Pancreas (tissue), 10 donors: ENCODE measurements at regions not wholly inside any gene's neighbourhood (a gene's known extent, or its start where the extent isn't known, plus 50 kb on each side); places are given as distances from the start of the nearest gene placed in this dataset.
A peak's percentile ranks its signal among the peaks of the same experiment; 100 is the strongest.

ENCODE experiments used
- ATAC-seq, 4 donors: fragments of 200-7000 bp; cut with Tn5 transposase; one replicate each; pipeline versions ENCODE4 v1.8.0 to v1.9.1; 2020; ENCODE audit warnings: mild to moderate bottlenecking in 4 of 4, moderate library complexity in 4 of 4
- DNase-seq, 6 donors: peaks; one replicate each; pipeline ENCODE4 v3.0.0-alpha.2; 2020
- FAIRE-seq: peaks from 2 replicates; lab custom pipeline; 2012; peaks lifted over from hg19 to GRCh38; lab: Jason Lieb, UNC
- H3K27ac ChIP-seq, 4 donors: fragments of 200-600 bp; sonication (generic); 1 replicate in 3 of 4; 2 replicates in 1 of 4; pipeline versions ENCODE4 v1.5.0 to v1.8.0; 2020
- H3K27me3 ChIP-seq, 4 donors: fragments of 200-600 bp; one replicate each; pipeline ENCODE4 v1.8.0; 2021
- H3K36me3 ChIP-seq, 3 donors: fragments of 200-600 bp; sonication (generic) in 1 of 3; one replicate each; pipeline versions ENCODE4 v1.5.0 to v1.8.0; 2020 to 2021
- H3K4me1 ChIP-seq, 3 donors: fragments of 200-600 bp; one replicate each; pipeline ENCODE4 v1.8.0; 2021
- H3K4me3 ChIP-seq, 4 donors: fragments of 200-600 bp; sonication (generic) in 2 of 4; one replicate each; pipeline versions ENCODE4 v1.5.0 to v1.8.0; 2020 to 2021
- H3K9me3 ChIP-seq, 4 donors: fragments of 200-600 bp; one replicate each; pipeline ENCODE4 v1.8.0; 2021
- CTCF ChIP-seq, 4 donors: fragments of 200-600 bp; sonication (generic) in 3 of 4; IDR thresholded peaks; one replicate each; pipeline versions ENCODE4 v1.5.0 to v1.8.0; 2021; ENCODE audit warnings: antibody characterized with exemption in 4 of 4
- WGBS, 2 donors: extraction: QIAGEN DNeasy Blood & Tissue Kit; methylation state at CpG; one replicate each; pipeline ENCODE4 v1.1.7; 2013; 5-methylcytosine and 5-hydroxymethylcytosine counted together
- intact Hi-C, 3 donors: fragments of 100-400 bp; cut with DNase I; formaldehyde crosslinking; loops; one replicate each; pipeline versions ENCODE4 v1.11.1 to v1.14.2; 2022
- donor health status: healthy with polysubstance abuse.
- donor health status: DM: no; HTN: no; CAD: no; lungs with moderate emphysema.
- donor health status: DM: no; HTN: no; CAD: no.
- donor health status: control.
- donor health status: control.
- donor health status: Bipolar disorder and iron deficiency.
- donor health status: DM: yes; HTN: yes; CAD: no.
- donor health status: DM: no; HTN: no; CAD: no.
- donor health status: DM: no; HTN: no; CAD: no.
- donor health status: DM: yes; HTN: yes; CAD: no.

GRCh38 chr20:39631557-39631956, 669.4 kb downstream of the DHX35 start:
- Histone ChIP-seq H3K27ac (no peak overlapping the region), H3K9me3 (no peaks in the 10 kb centered on the region), H3K36me3 (no peaks in the 10 kb centered on the region), H3K4me1 (no peaks in the 10 kb centered on the region), H3K4me3 (no peak overlapping the region), H3K27me3 (no peaks in the 10 kb centered on the region)
- no peak for DNase-seq
- no peak for TF ChIP-seq CTCF (IDR thresholded peaks at IDR 0.05)
- FAIRE-seq, result no peak
- no peak for ATAC-seq
- intact Hi-C loops, result no loop called here

- no peak for FAIRE-seq
- H3K36me3 ChIP-seq, result no peaks in the 10 kb centered on the region
- WGBS, 2 donors, result 71 to 75% methylated on average over 4 of the region's 4 CpGs
These were observed 668.2 kb downstream of the DHX35 start for GRCh38 chr20:39630215-39630908.

GRCh38 chr20:39627765-39628164, 665.6 kb downstream of the DHX35 start:
- H3K27ac ChIP-seq, result no peak overlapping the region
- intact Hi-C loops, result no loop called here
- no peaks in the 10 kb centered on the region for H3K27me3 ChIP-seq
- ATAC-seq (peak in 1 of 4 donors; percentile 34), DNase-seq (no peak), FAIRE-seq (no peak)
- no peak for TF ChIP-seq CTCF (IDR thresholded peaks at IDR 0.05)
- no peaks in the 10 kb centered on the region for H3K4me1 ChIP-seq
- H3K4me3 ChIP-seq, result no peak overlapping the region
- 69 to 78% methylated on average over 1 of the region's 1 CpG for WGBS, 2 donors
- no peaks in the 10 kb centered on the region for H3K36me3 ChIP-seq
- H3K9me3 ChIP-seq, result no peaks in the 10 kb centered on the region

More at GRCh38 chr20:39630215-39630908, 668.2 kb downstream of the DHX35 start:
- intact Hi-C loops, result no loop called here
- no peak for DNase-seq
- ATAC-seq, result peak in 2 of 4 donors; percentile 34 to 39
- Histone ChIP-seq H3K9me3 (no peaks in the 10 kb centered on the region), H3K4me3 (no peak overlapping the region), H3K27ac (no peak overlapping the region), H3K4me1 (no peaks in the 10 kb centered on the region), H3K27me3 (no peaks in the 10 kb centered on the region)
- no peak for TF ChIP-seq CTCF (IDR thresholded peaks at IDR 0.05)

- Histone ChIP-seq H3K4me1 (no peaks in the 10 kb centered on the region), H3K9me3 (no peaks in the 10 kb centered on the region), H3K27ac (no peak overlapping the region), H3K4me3 (no peak overlapping the region), H3K27me3 (no peaks in the 10 kb centered on the region), H3K36me3 (no peaks in the 10 kb centered on the region)
- intact Hi-C loops, result no loop called here
- no peak for DNase-seq
- 38 to 40% methylated on average over 1 of the region's 1 CpG for WGBS, 2 donors
- TF ChIP-seq CTCF (IDR thresholded peaks at IDR 0.05), result no peak
- FAIRE-seq, result no peak
- ATAC-seq, result no peak
These were observed 662.2 kb downstream of the DHX35 start for GRCh38 chr20:39624316-39624715.

- TF ChIP-seq CTCF (IDR thresholded peaks at IDR 0.05), result no peak
- 47 to 67% methylated on average over 2 of the region's 2 CpGs for WGBS, 2 donors
- DNase-seq, result no peak
- Histone ChIP-seq H3K36me3 (no peaks in the 10 kb centered on the region), H3K9me3 (no peaks in the 10 kb centered on the region), H3K27ac (no peak overlapping the region), H3K4me3 (no peak overlapping the region), H3K4me1 (no peaks in the 10 kb centered on the region), H3K27me3 (no peaks in the 10 kb centered on the region)
- intact Hi-C loops, result no loop called here
- no peak for FAIRE-seq
- peak in 3 of 4 donors; percentile 18 to 35 (median 30) for ATAC-seq
These were observed 661.6 kb downstream of the DHX35 start for GRCh38 chr20:39623584-39624234.
